HG02798 (cell line): ENCODE measurements at regions not wholly inside any gene's neighbourhood (a gene's known extent, or its start where the extent isn't known, plus 50 kb on each side); places are given as distances from the start of the nearest gene placed in this dataset.
"Not testable (repeated sequence)": the region's sequence is repeated elsewhere in the genome, so short reads cannot be mapped to it uniquely, and the experiment has no call there.

Experiments used
- ATAC-seq: cut with Tn5 transposase; IDR thresholded peaks from one replicate; pipeline ENCODE4 v1.9.1; 2021; ENCODE audit warnings: mild to moderate bottlenecking; ENCODE audit not compliant: unreplicated experiment, poor library complexity

DNA sequence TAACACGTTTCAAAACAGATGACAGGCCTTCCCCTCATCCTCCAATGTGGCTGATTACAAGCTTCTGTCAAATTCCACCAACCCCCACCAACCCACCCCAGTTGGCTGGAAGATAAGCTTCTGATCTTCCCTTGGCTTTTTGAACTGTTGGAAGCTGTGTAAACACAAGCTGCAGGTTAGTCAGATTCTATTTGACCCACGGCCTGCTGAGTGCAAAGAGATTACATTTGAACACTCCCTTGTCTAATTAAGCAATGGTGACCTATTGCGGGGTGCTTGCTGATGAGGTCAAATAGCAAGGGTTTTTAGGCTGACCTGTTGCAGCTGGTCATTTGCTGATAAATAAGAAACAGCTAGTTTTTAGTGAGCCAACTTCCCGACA lies 379.7 kb downstream of the BMP2 start:
- ATAC-seq, result no peak

DNA sequence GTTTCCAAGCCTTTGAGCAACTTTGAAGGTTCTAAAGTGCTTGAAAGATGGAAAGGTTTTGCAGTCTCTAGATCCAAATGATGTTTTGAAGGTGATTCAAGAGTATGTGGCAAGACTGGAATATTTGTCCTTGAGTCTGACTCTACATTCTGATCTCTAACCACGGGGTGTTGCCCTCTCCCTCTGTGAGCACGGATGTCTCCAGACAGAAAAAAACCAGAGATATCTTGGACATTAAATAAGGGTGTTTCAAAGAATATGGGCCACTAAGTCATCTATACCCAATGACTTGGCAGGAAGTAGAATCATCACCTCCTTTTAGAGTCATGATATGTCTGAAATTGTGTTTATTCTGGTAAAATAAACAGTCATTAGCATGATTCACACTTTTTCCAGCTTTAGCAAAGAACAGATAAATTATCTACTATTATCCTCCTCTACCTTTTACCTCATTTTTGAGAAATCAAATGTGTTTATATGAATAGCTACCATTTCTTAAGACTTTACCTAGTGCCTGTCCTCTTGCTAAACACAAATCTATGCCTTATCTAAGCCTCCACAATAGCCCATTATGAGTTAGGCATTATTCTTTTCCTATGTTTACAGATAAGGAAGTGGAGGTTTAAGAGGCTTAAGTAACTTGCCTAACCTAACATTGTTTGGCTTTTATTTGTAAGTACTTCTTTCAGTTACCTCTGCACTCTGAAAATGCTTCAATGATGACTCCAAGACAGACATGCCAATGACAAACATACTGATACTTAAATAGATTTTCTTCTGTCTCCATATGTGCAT lies 384.4 kb downstream of the BMP2 start:
- no peak for ATAC-seq

DNA sequence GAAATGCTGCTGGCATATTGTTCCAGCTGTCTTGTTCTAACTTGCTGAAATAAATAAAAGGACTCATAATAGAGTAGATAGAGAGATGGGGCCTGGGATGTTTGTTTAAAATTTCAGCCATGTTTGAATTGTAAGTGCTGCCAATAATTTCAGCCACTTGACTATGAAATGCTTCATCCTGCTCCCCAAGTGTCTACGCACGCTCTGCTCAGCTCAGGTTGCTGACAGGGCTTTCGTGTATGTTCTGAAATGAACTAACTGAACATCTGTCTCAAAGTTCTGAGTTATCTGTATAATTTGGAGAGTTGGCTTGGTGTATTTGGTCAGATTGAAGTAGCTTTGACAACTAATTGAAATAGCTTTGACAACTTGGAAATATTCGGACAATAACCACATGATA lies 387.8 kb downstream of the BMP2 start:
- no peak for ATAC-seq

DNA sequence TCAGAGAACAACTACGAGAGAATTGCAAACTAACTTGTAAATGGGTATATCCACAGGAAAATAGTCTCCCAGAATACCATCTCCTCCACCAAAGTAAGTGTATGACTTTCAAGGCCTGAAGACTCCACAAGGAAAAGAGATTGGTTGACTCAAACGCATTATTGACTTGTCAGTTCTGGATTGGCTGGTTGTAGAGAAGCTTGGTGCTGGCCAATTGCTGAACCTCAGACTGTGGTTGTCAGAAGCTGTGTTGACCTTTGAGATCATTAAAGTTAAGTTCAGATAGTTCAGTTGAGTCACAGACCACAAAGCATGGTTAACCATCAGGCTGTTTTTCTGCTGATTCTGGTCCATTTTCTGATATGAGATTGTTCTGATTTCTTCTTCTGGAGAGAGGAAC lies 388.3 kb downstream of the BMP2 start:
- no peak for ATAC-seq

DNA sequence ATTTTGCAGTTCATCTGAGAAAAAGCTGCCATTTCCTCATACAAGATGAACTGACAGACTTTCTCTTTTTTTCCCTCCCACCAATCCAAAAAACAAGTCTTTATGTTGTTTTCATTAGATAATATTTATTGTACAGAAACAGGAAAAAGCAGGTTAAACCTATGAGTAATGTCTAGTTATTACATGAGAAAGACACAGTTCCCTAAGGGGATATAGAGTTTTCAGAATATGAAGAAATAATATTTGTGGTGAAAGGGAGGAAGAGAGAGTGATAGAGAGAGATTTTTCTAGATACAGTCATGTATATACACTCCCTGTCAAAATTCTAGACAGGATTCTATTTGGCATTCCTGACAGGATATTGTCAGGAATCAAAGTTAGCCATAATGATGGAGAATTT lies 392.4 kb downstream of the BMP2 start:
- ATAC-seq, result no peak

DNA sequence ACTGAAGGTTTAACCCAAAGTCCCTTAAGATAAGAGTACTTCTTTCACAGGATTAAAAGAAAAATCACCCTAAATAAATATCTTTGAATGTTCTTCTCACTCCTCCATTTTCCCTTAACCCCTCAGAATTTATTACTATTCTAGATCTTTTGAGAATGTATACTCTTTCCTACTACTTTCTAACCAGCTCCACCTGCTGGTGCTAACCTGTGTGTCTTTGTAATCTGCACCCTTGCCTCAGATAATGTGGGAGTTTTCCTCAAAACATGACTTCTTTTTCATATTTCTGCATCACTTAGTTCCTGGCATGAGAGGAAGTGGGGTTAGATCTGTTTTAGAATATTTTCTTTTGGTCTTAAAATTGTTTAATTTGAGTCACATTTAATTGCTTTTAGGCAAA lies 394.2 kb downstream of the BMP2 start:
- ATAC-seq, result no peak

DNA sequence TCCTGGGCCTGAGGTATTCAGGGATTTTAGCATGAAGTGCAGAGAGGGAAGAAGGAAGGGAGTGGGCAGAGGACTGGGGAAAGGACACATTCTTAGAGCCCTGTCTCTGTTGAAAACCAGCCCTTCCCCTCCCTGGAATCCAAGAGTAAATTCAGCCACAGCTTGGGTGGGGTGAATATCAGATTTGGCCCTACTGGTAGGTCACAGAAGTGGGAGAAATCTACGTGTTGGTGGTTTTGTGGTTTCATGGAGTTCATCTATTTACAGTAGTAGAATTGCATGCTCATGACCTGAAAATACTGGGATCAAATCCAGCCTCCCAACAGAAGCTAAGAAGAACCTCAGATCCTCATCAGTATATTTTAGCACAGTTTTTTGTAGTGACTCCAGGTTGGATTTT lies 404.4 kb downstream of the BMP2 start:
- no peak for ATAC-seq

- ATAC-seq, result no peak
Measured at GRCh38 chr20:7174554-7174953, 407.1 kb downstream of the BMP2 start.

- ATAC-seq, result not testable (repeated sequence)
Measured at GRCh38 chr20:7175827-7176226, 408.3 kb downstream of the BMP2 start.

GRCh38 chr20:7178004-7178403 lies 410.5 kb downstream of the BMP2 start:
- ATAC-seq, result no peak

- ATAC-seq, result no peak
Measured at GRCh38 chr20:7180256-7181045, 413.0 kb downstream of the BMP2 start.

DNA sequence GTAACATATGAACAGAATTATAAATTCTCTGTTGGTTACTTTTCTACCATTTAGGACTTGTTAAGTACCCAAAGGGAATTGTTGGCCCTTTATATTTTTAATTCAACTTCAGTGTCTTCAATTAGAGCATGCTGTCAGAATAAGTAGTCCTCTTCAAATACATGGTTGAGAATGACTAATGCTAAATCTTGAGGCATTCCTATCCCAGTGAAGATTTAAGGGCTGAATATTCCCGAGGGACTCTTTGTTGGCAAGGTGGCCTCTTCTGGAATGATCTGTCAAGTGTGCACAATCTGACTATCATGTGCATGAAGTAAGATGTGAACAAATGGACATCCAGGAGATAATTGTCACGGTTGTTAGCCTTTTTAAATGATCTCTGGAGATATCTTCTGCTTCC lies 421.7 kb downstream of the BMP2 start:
- ATAC-seq, result no peak

DNA sequence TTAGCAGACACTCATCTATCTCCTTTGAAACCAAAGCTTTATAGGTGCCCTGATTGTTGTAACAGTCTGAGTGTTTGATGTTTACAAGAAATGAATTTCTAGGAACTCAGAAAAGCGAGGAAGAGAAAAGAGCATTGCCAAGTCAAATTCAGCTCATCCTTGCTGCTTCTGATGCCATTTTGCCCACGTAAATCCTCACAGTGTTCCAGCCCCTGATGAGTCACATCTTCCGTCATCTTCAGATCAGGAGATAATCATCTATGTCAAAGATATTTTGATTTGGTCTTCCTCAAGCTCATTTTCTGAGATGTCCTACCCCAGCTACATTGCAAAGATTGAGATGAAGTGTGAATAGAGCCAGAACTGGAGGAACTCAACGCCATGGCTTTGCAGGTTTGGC lies 426.2 kb downstream of the BMP2 start:
- no peak for ATAC-seq

- ATAC-seq, result no peak
Measured at GRCh38 chr20:7195704-7196103, 428.2 kb downstream of the BMP2 start.

DNA sequence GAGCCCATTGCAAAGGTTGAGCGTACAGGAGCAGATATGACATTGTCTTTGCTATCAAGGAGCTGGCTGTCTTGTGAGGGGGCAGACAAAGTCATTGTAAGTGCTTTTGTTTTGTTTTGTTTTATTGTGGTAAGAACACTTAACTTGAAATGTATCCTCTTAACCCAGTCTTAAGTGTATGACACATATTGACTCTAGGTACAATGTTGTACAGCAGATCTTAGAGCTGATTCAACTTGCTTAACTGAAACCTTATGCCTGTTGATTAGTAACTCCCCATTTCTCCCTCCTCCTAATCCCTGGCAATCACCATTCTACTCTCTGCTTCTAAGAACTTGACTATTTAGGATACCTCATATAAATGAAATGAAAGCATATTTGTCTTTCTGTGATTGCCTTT lies 429.0 kb downstream of the BMP2 start:
- no peak for ATAC-seq

GRCh38 chr20:7199861-7200260 lies 432.4 kb downstream of the BMP2 start:
- no peak for ATAC-seq

GRCh38 chr20:7207186-7207798 lies 439.8 kb downstream of the BMP2 start:
- no peak for ATAC-seq

DNA sequence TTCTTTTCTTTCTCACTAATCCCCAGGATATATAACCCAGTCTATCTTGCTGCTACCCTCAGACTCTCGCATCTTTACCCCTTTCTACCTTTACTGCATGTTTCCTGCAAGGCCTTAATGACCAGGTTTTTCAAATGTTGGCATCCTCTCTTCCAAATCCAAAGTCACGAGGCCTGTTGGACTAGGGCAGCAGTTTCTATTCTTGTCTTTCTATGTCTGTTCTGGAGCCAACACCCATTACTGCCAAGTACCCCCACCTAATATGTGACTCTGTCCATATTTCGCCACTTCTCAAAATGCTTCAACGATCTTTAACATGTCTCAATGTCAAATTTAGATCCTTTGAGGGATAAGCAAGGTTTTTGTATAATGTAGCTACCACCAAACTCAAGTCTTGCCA lies 443.4 kb downstream of the BMP2 start:
- ATAC-seq, result no peak

DNA sequence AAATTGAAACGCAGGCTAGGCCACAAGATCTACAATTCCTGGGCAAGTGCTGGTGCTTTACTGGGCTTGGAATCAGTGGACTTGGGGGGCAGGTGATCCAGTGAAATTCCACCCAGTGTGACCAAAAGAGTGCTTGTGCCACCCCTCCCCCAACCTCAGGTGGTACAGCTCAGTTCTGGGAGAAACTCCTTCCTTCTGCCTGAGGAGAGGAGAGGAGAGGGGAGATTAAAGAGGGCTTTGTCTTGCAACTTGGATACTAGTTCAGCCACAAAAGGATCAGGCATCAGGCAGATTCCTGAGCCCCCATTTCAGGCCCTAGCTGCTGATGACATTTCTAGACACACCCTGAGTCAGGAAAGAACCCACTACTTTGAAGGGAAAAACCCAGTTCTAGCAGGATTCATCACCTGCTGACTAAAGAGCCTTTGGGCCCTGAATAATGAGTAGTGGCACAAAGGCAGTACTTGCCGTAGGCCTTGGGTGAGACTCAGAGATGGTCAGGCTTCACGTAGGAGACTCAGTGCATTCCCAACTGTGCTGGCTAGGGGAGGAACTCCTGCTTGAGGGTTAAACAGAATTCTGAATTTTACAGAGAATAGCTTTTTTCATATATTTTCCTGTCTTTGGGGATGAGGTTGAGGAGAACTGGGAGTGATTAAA lies 446.7 kb downstream of the BMP2 start:
- ATAC-seq, result no peak

- no peak for ATAC-seq
Measured at GRCh38 chr20:7217606-7218005, 450.1 kb downstream of the BMP2 start.

DNA sequence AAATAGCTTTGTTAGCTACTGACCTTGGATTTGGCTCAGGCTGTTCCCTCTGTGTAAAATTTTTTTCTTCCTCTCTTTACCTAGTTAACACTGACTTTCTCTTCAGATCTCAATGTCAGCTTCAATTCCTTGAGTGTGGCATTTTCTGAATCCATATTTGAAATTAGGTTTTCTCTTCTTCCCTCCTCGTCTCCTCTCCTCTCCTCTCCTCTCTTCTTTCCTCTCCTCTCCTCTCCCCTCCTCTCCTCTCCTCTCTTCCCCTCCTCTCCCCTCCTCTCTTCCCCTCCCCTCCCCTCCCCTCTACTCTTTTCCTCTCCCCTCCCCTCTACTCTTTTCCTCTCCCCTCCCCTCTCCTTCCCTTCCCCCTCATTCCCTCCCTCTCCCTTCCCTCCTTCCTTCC lies 453.3 kb downstream of the BMP2 start:
- ATAC-seq, result no peak
